Caco-2 (cell line): ENCODE measurements at regions not wholly inside any gene's neighbourhood (a gene's known extent, or its start where the extent isn't known, plus 50 kb on each side); places are given as distances from the start of the nearest gene placed in this dataset.

Experiments used
- BruUV-seq: library from RNA; stranded (reverse); fragments of 400-500 nt; replicated peaks from 2 replicates; lab custom pipeline; 2021; lab: Mats Ljungman, UMichigan
- CTCF ChIA-PET: fragments of 300-600 bp; sonication (Branson Sonifier 250); formaldehyde crosslinking; loops from one replicate; lab custom pipeline; 2022; ENCODE audit warnings: antibody characterized with exemption; lab: Charles Lee
- POLR2A ChIA-PET: fragments of 300-600 bp; sonication (Branson Sonifier 250); formaldehyde crosslinking; loops from one replicate; lab custom pipeline; 2022; ENCODE audit warnings: antibody characterized with exemption; lab: Charles Lee
- DNase-seq, 2 experiments: peaks; one replicate each; pipeline versions ENCODE4 v3.0.0 to v3.0.0-alpha.2; 2020 to 2022
- H3K27me3 ChIP-seq: replicated peaks from 2 replicates; pipeline ENCODE4 v1.6.0; 2011; ENCODE audit warnings: low read length; ENCODE audit not compliant: control insufficient read depth, insufficient read depth
- H3K36me3 ChIP-seq: 2 replicates; pipeline ENCODE4 v1.5.1; 2011; ENCODE audit warnings: low read length; ENCODE audit not compliant: control insufficient read depth, insufficient read depth
- H3K4me1 ChIP-seq: fragments of 250-450 bp; sonication (Bioruptor Pico); 2 replicates; pipeline ENCODE4 v1.5.1; 2020; ENCODE audit warnings: mild to moderate bottlenecking
- H3K4me3 ChIP-seq: 2 replicates; pipeline ENCODE4 v1.5.1; 2011; ENCODE audit warnings: low read depth, mild to moderate bottlenecking, control low read depth, low read length
- H3K9me3 ChIP-seq: fragments of 250-450 bp; sonication (Bioruptor Pico); 2 replicates; pipeline ENCODE4 v1.5.1; 2020; ENCODE audit warnings: mild to moderate bottlenecking, moderate library complexity
- H3K27ac Mint-ChIP-seq: one replicate; pipeline ENCODE4 v1.8.0; 2022; ENCODE audit warnings: mixed read lengths; ENCODE audit not compliant: unreplicated experiment
- H3K27me3 Mint-ChIP-seq: one replicate; pipeline ENCODE4 v1.8.0; 2022; ENCODE audit warnings: mixed read lengths; ENCODE audit not compliant: insufficient read depth, unreplicated experiment
- H3K36me3 Mint-ChIP-seq: one replicate; pipeline ENCODE4 v1.8.0; 2022; ENCODE audit warnings: mild to moderate bottlenecking, mixed read lengths; ENCODE audit not compliant: insufficient read depth, unreplicated experiment
- H3K4me1 Mint-ChIP-seq: one replicate; pipeline ENCODE4 v1.8.0; 2022; ENCODE audit warnings: low read depth, mixed read lengths; ENCODE audit not compliant: unreplicated experiment
- H3K4me3 Mint-ChIP-seq: one replicate; pipeline ENCODE4 v1.8.0; 2022; ENCODE audit warnings: mild to moderate bottlenecking, moderate library complexity, mixed read lengths; ENCODE audit not compliant: unreplicated experiment
- H3K9me3 Mint-ChIP-seq: one replicate; pipeline ENCODE4 v1.8.0; 2022; ENCODE audit warnings: mixed read lengths; ENCODE audit not compliant: unreplicated experiment
- intact Hi-C: fragments of 100-400 bp; cut with micrococcal nuclease; formaldehyde crosslinking; loops from one replicate; pipeline ENCODE4 v1.10.0; 2022; ENCODE audit not compliant: unreplicated experiment
- TF ChIP-seq, protein P1 (sequence below), 2 experiments: fragments of 200-600 bp in 1 of 2; IDR thresholded peaks; 1 replicate in 1 of 2; 2 replicates in 1 of 2; pipeline versions ENCODE4 v1.5.1 to v1.8.0; 2011 to 2022; ENCODE audit warnings: antibody characterized with exemption in 1 of 2, control low read depth in 1 of 2, inconsistent platforms in 1 of 2, low read depth in 1 of 2, low read length in 1 of 2, mild to moderate bottlenecking in 1 of 2, moderate library complexity in 1 of 2; ENCODE audit not compliant: insufficient read depth in 1 of 2, severe bottlenecking in 1 of 2, unreplicated experiment in 1 of 2

DNA sequence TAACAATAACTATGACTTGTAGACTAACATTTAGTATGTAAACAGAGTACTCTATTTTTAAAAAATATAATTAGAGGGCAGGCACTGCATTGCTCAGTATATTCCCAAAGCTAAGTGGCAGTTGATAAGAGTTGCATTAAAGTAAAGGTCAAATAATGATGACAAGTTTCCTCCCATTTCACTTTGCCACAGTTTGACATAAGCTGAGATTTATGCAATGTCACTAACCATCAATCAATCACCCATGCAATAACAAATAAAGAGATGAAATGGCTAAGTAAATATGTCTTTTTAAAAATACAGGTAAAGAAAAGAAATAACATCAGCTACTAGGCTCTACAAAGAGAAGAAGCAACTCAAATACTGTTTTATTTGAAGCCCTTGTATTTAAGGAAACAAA is 673.4 kb downstream of the PCDH18 start:
- BruUV-seq = no TSS peak
- H3K36me3 ChIP-seq = no peaks in the 10 kb centered on the region
- no peaks in the 10 kb centered on the region for H3K9me3 Mint-ChIP-seq
- no peaks in the 10 kb centered on the region for H3K36me3 Mint-ChIP-seq
- intact Hi-C loops = no loop called here
- no peaks in the 10 kb centered on the region for H3K27me3 ChIP-seq
- H3K4me1 ChIP-seq = no peaks in the 10 kb centered on the region
- H3K4me1 Mint-ChIP-seq = no peaks in the 10 kb centered on the region
- CTCF ChIA-PET = no interaction called here
- H3K27ac Mint-ChIP-seq = no peak overlapping the region
- DNase-seq = no peak
- H3K9me3 ChIP-seq = no peaks in the 10 kb centered on the region
- POLR2A ChIA-PET = no interaction called here
- TF ChIP-seq, protein P1, sequence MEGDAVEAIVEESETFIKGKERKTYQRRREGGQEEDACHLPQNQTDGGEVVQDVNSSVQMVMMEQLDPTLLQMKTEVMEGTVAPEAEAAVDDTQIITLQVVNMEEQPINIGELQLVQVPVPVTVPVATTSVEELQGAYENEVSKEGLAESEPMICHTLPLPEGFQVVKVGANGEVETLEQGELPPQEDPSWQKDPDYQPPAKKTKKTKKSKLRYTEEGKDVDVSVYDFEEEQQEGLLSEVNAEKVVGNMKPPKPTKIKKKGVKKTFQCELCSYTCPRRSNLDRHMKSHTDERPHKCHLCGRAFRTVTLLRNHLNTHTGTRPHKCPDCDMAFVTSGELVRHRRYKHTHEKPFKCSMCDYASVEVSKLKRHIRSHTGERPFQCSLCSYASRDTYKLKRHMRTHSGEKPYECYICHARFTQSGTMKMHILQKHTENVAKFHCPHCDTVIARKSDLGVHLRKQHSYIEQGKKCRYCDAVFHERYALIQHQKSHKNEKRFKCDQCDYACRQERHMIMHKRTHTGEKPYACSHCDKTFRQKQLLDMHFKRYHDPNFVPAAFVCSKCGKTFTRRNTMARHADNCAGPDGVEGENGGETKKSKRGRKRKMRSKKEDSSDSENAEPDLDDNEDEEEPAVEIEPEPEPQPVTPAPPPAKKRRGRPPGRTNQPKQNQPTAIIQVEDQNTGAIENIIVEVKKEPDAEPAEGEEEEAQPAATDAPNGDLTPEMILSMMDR (IDR thresholded peaks at IDR 0.05; ENCODE audit: insufficient read depth in 1 of 2, low read depth in 1 of 2, low read length in 1 of 2, severe bottlenecking in 1 of 2, unreplicated experiment in 1 of 2) = no peak
- no peak overlapping the region for H3K4me3 Mint-ChIP-seq
- H3K27me3 Mint-ChIP-seq = no peaks in the 10 kb centered on the region
- H3K4me3 ChIP-seq = no peak overlapping the region

DNA sequence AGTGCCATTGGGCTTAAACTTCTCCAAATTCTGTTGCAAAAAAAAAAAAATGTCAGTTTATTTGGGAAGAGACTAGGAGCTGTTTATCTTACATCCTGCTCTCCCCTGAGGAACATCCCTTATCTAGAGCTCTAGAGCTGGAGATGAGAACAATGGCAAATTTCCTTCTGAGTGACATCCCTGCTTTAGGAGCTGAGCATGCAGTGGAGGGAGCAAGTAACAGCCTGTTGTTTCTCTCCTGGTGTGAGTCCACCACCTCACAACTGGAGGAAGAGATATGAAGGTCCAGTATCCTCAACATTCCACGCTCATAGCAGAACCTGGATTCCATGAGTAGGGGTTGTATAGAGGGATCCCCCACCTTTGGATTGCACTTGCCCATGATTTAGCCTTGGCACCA is 676.4 kb downstream of the PCDH18 start:
- Histone ChIP-seq H3K36me3 (no peaks in the 10 kb centered on the region), H3K4me1 (no peaks in the 10 kb centered on the region), H3K9me3 (no peaks in the 10 kb centered on the region), H3K4me3 (no peak overlapping the region), H3K27me3 (no peaks in the 10 kb centered on the region)
- TF ChIP-seq, protein P1 (IDR thresholded peaks at IDR 0.05; ENCODE audit: insufficient read depth in 1 of 2, low read depth in 1 of 2, low read length in 1 of 2, severe bottlenecking in 1 of 2, unreplicated experiment in 1 of 2) = no peak
- no peaks in the 10 kb centered on the region for H3K9me3 Mint-ChIP-seq
- POLR2A ChIA-PET = no interaction called here
- no peaks in the 10 kb centered on the region for H3K36me3 Mint-ChIP-seq
- BruUV-seq = no TSS peak
- intact Hi-C loops = no loop called here
- no peaks in the 10 kb centered on the region for H3K4me1 Mint-ChIP-seq
- H3K27ac Mint-ChIP-seq = no peak overlapping the region
- H3K4me3 Mint-ChIP-seq = no peak overlapping the region
- no peaks in the 10 kb centered on the region for H3K27me3 Mint-ChIP-seq
- CTCF ChIA-PET = no interaction called here
- no peak for DNase-seq

DNA sequence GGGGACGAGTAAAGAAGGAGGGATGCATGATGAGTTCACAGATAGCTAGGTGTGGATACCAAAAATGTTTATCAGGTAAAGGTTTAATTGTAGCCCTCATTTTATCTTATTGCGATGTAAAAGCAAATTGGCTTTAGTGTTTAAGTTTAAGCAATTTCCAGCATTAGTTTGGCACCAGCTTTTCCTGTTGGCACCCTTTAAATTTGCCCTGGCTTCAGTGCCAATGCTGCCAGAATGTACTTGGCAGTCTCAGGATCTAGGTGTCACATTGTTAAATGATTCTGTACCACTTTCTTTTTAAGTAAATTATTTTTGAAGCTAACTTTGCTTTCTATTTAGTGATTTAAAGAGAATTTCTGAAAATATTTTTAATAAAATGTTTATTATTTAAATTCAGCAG is 681.8 kb downstream of the PCDH18 start:
- Mint-ChIP-seq H3K4me3 (no peak overlapping the region), H3K27me3 (no peaks in the 10 kb centered on the region), H3K4me1 (no peaks in the 10 kb centered on the region), H3K36me3 (no peaks in the 10 kb centered on the region), H3K9me3 (no peaks in the 10 kb centered on the region), H3K27ac (no peak overlapping the region)
- Histone ChIP-seq H3K36me3 (no peaks in the 10 kb centered on the region), H3K4me3 (no peak overlapping the region), H3K4me1 (no peaks in the 10 kb centered on the region), H3K9me3 (no peaks in the 10 kb centered on the region), H3K27me3 (no peaks in the 10 kb centered on the region)
- TF ChIP-seq, protein P1 (IDR thresholded peaks at IDR 0.05; ENCODE audit: insufficient read depth in 1 of 2, low read depth in 1 of 2, low read length in 1 of 2, severe bottlenecking in 1 of 2, unreplicated experiment in 1 of 2) = no peak
- ChIA-PET CTCF (no interaction called here), POLR2A (no interaction called here)
- DNase-seq = no peak
- BruUV-seq = no TSS peak
- intact Hi-C loops = no loop called here
